ENCODE measurements at regions not wholly inside any gene's neighbourhood (a gene's known extent, or its start where the extent isn't known, plus 50 kb on each side); places are given as distances from the start of the nearest gene placed in this dataset.

DNA sequence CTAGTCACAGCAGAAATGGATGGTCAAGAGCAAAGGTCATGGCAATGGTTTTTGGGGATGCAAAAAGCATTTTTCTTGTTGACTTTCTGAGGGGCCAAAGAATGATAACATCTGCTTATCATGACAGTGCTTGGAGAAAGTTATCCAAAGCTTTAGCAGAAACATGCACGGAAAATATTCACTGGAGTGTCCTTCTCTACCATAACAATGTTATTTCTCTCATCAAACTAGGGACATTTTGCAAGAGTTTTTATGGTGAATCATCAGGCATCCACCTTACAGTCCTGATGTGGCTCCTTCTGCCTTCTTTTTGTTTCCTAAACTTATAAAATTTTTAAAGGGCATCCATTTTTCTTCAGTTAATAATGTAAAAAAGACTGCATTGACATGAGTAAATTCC is 302.3 kb downstream of the HIVEP2 start:
- TF ChIP-seq, protein P1, sequence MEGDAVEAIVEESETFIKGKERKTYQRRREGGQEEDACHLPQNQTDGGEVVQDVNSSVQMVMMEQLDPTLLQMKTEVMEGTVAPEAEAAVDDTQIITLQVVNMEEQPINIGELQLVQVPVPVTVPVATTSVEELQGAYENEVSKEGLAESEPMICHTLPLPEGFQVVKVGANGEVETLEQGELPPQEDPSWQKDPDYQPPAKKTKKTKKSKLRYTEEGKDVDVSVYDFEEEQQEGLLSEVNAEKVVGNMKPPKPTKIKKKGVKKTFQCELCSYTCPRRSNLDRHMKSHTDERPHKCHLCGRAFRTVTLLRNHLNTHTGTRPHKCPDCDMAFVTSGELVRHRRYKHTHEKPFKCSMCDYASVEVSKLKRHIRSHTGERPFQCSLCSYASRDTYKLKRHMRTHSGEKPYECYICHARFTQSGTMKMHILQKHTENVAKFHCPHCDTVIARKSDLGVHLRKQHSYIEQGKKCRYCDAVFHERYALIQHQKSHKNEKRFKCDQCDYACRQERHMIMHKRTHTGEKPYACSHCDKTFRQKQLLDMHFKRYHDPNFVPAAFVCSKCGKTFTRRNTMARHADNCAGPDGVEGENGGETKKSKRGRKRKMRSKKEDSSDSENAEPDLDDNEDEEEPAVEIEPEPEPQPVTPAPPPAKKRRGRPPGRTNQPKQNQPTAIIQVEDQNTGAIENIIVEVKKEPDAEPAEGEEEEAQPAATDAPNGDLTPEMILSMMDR (IDR thresholded peaks at IDR 0.05) = no peak
- no peak for TF ChIP-seq POLR2A (IDR thresholded peaks at IDR 0.05)

Measured in adrenal gland (tissue), 5 donors.